22Rv1 (cell line): ENCODE measurements at regions not wholly inside any gene's neighbourhood (a gene's known extent, or its start where the extent isn't known, plus 50 kb on each side); places are given as distances from the start of the nearest gene placed in this dataset.

Source experiments
- CTCF ChIP-seq: fragments of 450-650 bp; IDR thresholded peaks from 2 replicates; pipeline ENCODE4 v1.5.1; 2017; ENCODE audit warnings: mild to moderate bottlenecking
- ZFX ChIP-seq: fragments of 450-650 bp; IDR thresholded peaks from 2 replicates; pipeline ENCODE4 v1.6.1; 2017; ENCODE audit warnings: antibody characterized with exemption, borderline replicate concordance

- TF ChIP-seq CTCF = no peak
- no peak for TF ChIP-seq ZFX
These were observed 130.8 kb downstream of the LMNTD1 start for GRCh38 chr12:25422241-25422640.
